ENCODE measurements at regions not wholly inside any gene's neighbourhood (a gene's known extent, or its start where the extent isn't known, plus 50 kb on each side); places are given as distances from the start of the nearest gene placed in this dataset.

GRCh38 chr2:236754271-236754944, 184.8 kb downstream of the ACKR3 start:
- no peak for TF ChIP-seq POLR2A (IDR thresholded peaks at IDR 0.05)
- no peak for DNase-seq
- Histone ChIP-seq H3K9me3 (no peaks in the 10 kb centered on the region), H3K4me1 (no peaks in the 10 kb centered on the region), H3K4me3 (no peak overlapping the region), H3K36me3 (replicated peaks in 1 of 2; ENCODE audit: insufficient read depth in 1 of 2, low read depth in 2 of 2) (no peaks in the 10 kb centered on the region), H3K27me3 (no peaks in the 10 kb centered on the region), H3K27ac (no peak overlapping the region)
- WGBS, 2 donors = 91 to 95% methylated on average over 11 of the region's 11 CpGs
- ATAC-seq = no peak
- intact Hi-C loops (cut with DNase I) = no loop called here

- Histone ChIP-seq H3K4me1 (no peaks in the 10 kb centered on the region), H3K36me3 (replicated peaks in 1 of 2; ENCODE audit: insufficient read depth in 1 of 2, low read depth in 2 of 2) (no peaks in the 10 kb centered on the region), H3K9me3 (no peaks in the 10 kb centered on the region), H3K27ac (no peak overlapping the region), H3K27me3 (no peaks in the 10 kb centered on the region), H3K4me3 (no peak overlapping the region)
- no peak for DNase-seq
- WGBS, 2 donors = 59 to 66% methylated on average over 5 of the region's 5 CpGs
- TF ChIP-seq POLR2A (IDR thresholded peaks at IDR 0.05) (no peak), CTCF (IDR thresholded peaks at IDR 0.05) (no peak)
- ATAC-seq = no peak
- intact Hi-C loops (cut with DNase I) = no loop called here
Observed at GRCh38 chr2:236755278-236755840, 185.7 kb downstream of the ACKR3 start.

GRCh38 chr2:236758406-236758805, 188.8 kb downstream of the ACKR3 start:
- no peak overlapping the region for H3K27ac ChIP-seq
- no peak for ATAC-seq
- no peaks in the 10 kb centered on the region for H3K27me3 ChIP-seq
- no peak overlapping the region for H3K4me3 ChIP-seq
- no peaks in the 10 kb centered on the region for H3K4me1 ChIP-seq
- TF ChIP-seq CTCF (IDR thresholded peaks at IDR 0.05) (no peak), POLR2A (IDR thresholded peaks at IDR 0.05) (no peak)
- no peak for DNase-seq
- WGBS, 2 donors = 93 to 95% methylated on average over 2 of the region's 2 CpGs
- intact Hi-C loops (cut with DNase I) = no loop called here
- H3K36me3 ChIP-seq (replicated peaks in 1 of 2; ENCODE audit: insufficient read depth in 1 of 2, low read depth in 2 of 2) = no peaks in the 10 kb centered on the region
- H3K9me3 ChIP-seq = no peaks in the 10 kb centered on the region

- Histone ChIP-seq H3K9me3 (no peaks in the 10 kb centered on the region), H3K4me1 (no peaks in the 10 kb centered on the region), H3K27ac (no peak overlapping the region), H3K36me3 (replicated peaks in 1 of 2; ENCODE audit: insufficient read depth in 1 of 2, low read depth in 2 of 2) (no peaks in the 10 kb centered on the region), H3K4me3 (no peak overlapping the region), H3K27me3 (no peaks in the 10 kb centered on the region)
- DNase-seq (no peak), ATAC-seq (no peak)
- intact Hi-C loops (cut with DNase I) = no loop called here
- no peak for TF ChIP-seq CTCF (IDR thresholded peaks at IDR 0.05)
- no peak for TF ChIP-seq POLR2A (IDR thresholded peaks at IDR 0.05)
Observed at GRCh38 chr2:236760246-236760645, 190.6 kb downstream of the ACKR3 start.

GRCh38 chr2:236761358-236761757, 191.7 kb downstream of the ACKR3 start:
- Histone ChIP-seq H3K27me3 (no peaks in the 10 kb centered on the region), H3K4me3 (no peak overlapping the region), H3K27ac (no peak overlapping the region), H3K36me3 (replicated peaks in 1 of 2; ENCODE audit: insufficient read depth in 1 of 2, low read depth in 2 of 2) (no peaks in the 10 kb centered on the region), H3K9me3 (no peaks in the 10 kb centered on the region), H3K4me1 (no peaks in the 10 kb centered on the region)
- ATAC-seq (no peak), DNase-seq (no peak)
- intact Hi-C loops (cut with DNase I) = no loop called here
- TF ChIP-seq POLR2A (IDR thresholded peaks at IDR 0.05) (no peak), CTCF (IDR thresholded peaks at IDR 0.05) (no peak)
- 86 to 93% methylated on average over 3 of the region's 3 CpGs for WGBS, 2 donors

All from body of pancreas (tissue), 4 donors.